ENCODE measurements at regions not wholly inside any gene's neighbourhood (a gene's known extent, or its start where the extent isn't known, plus 50 kb on each side); places are given as distances from the start of the nearest gene placed in this dataset.

GRCh38 chr6:97882755-97883154, 599.7 kb upstream of the MMS22L start:
- no peak for TF ChIP-seq ZNF274 (IDR thresholded peaks at IDR 0.05; ENCODE audit: low read depth, low read length)
- no peak for TF ChIP-seq YY1 (IDR thresholded peaks at IDR 0.05; ENCODE audit: insufficient read depth, insufficient read length)
- TF ChIP-seq SUZ12 (IDR thresholded peaks at IDR 0.05; ENCODE audit: extremely low read depth, insufficient read depth, insufficient read length): no peak
- Histone ChIP-seq H3K27me3 (ENCODE audit: insufficient read depth, insufficient read length) (no peaks in the 10 kb centered on the region), H3K4me1 (ENCODE audit: insufficient read depth, insufficient read length) (no peaks in the 10 kb centered on the region), H3K9ac (ENCODE audit: insufficient read length, low read depth) (no peak overlapping the region), H3K36me3 (ENCODE audit: insufficient read depth, insufficient read length, low read length) (no peaks in the 10 kb centered on the region), H3K9me3 (ENCODE audit: insufficient read depth, low read length) (no peaks in the 10 kb centered on the region), H3K4me3 (ENCODE audit: insufficient read length, low read depth) (no peak overlapping the region)
- DNase-seq (ENCODE audit: low read depth, low spot score): no peak

GRCh38 chr6:97885325-97885724, 602.3 kb upstream of the MMS22L start:
- H3K9me3 ChIP-seq (ENCODE audit: insufficient read depth, low read length): no peaks in the 10 kb centered on the region
- no peaks in the 10 kb centered on the region for H3K4me1 ChIP-seq (ENCODE audit: insufficient read depth, insufficient read length)
- TF ChIP-seq SUZ12 (IDR thresholded peaks at IDR 0.05; ENCODE audit: extremely low read depth, insufficient read depth, insufficient read length) (no peak), ZNF274 (IDR thresholded peaks at IDR 0.05; ENCODE audit: low read depth, low read length) (no peak), YY1 (IDR thresholded peaks at IDR 0.05; ENCODE audit: insufficient read depth, insufficient read length) (no peak)
- H3K36me3 ChIP-seq (ENCODE audit: insufficient read depth, insufficient read length, low read length): no peaks in the 10 kb centered on the region
- H3K4me3 ChIP-seq (ENCODE audit: insufficient read length, low read depth): no peak overlapping the region
- no peak for DNase-seq (ENCODE audit: low read depth, low spot score)
- no peaks in the 10 kb centered on the region for H3K27me3 ChIP-seq (ENCODE audit: insufficient read depth, insufficient read length)
- H3K9ac ChIP-seq (ENCODE audit: insufficient read length, low read depth): no peak overlapping the region

GRCh38 chr6:97885828-97886227, 602.8 kb upstream of the MMS22L start:
- H3K9me3 ChIP-seq (ENCODE audit: insufficient read depth, low read length): no peaks in the 10 kb centered on the region
- no peak for DNase-seq (ENCODE audit: low read depth, low spot score)
- no peak overlapping the region for H3K4me3 ChIP-seq (ENCODE audit: insufficient read length, low read depth)
- no peak overlapping the region for H3K9ac ChIP-seq (ENCODE audit: insufficient read length, low read depth)
- no peaks in the 10 kb centered on the region for H3K4me1 ChIP-seq (ENCODE audit: insufficient read depth, insufficient read length)
- H3K27me3 ChIP-seq (ENCODE audit: insufficient read depth, insufficient read length): no peaks in the 10 kb centered on the region
- TF ChIP-seq SUZ12 (IDR thresholded peaks at IDR 0.05; ENCODE audit: extremely low read depth, insufficient read depth, insufficient read length) (no peak), YY1 (IDR thresholded peaks at IDR 0.05; ENCODE audit: insufficient read depth, insufficient read length) (no peak), ZNF274 (IDR thresholded peaks at IDR 0.05; ENCODE audit: low read depth, low read length) (no peak)
- no peaks in the 10 kb centered on the region for H3K36me3 ChIP-seq (ENCODE audit: insufficient read depth, insufficient read length, low read length)

GRCh38 chr6:97901531-97901930, 618.5 kb upstream of the MMS22L start:
- Histone ChIP-seq H3K27me3 (ENCODE audit: insufficient read depth, insufficient read length) (no peaks in the 10 kb centered on the region), H3K9me3 (ENCODE audit: insufficient read depth, low read length) (no peaks in the 10 kb centered on the region), H3K4me3 (ENCODE audit: insufficient read length, low read depth) (no peak overlapping the region), H3K4me1 (ENCODE audit: insufficient read depth, insufficient read length) (no peaks in the 10 kb centered on the region), H3K36me3 (ENCODE audit: insufficient read depth, insufficient read length, low read length) (no peaks in the 10 kb centered on the region), H3K9ac (ENCODE audit: insufficient read length, low read depth) (no peak overlapping the region)
- TF ChIP-seq ZNF274 (IDR thresholded peaks at IDR 0.05; ENCODE audit: low read depth, low read length): no peak
- no peak for TF ChIP-seq YY1 (IDR thresholded peaks at IDR 0.05; ENCODE audit: insufficient read depth, insufficient read length)
- TF ChIP-seq SUZ12 (IDR thresholded peaks at IDR 0.05; ENCODE audit: extremely low read depth, insufficient read depth, insufficient read length): no peak
- DNase-seq (ENCODE audit: low read depth, low spot score): no peak

- DNase-seq (ENCODE audit: low read depth, low spot score): no peak
- Histone ChIP-seq H3K9me3 (ENCODE audit: insufficient read depth, low read length) (no peaks in the 10 kb centered on the region), H3K4me1 (ENCODE audit: insufficient read depth, insufficient read length) (no peaks in the 10 kb centered on the region), H3K27me3 (ENCODE audit: insufficient read depth, insufficient read length) (no peaks in the 10 kb centered on the region), H3K36me3 (ENCODE audit: insufficient read depth, insufficient read length, low read length) (no peaks in the 10 kb centered on the region), H3K9ac (ENCODE audit: insufficient read length, low read depth) (no peak overlapping the region), H3K4me3 (ENCODE audit: insufficient read length, low read depth) (no peak overlapping the region)
- no peak for TF ChIP-seq SUZ12 (IDR thresholded peaks at IDR 0.05; ENCODE audit: extremely low read depth, insufficient read depth, insufficient read length)
- no peak for TF ChIP-seq ZNF274 (IDR thresholded peaks at IDR 0.05; ENCODE audit: low read depth, low read length)
- no peak for TF ChIP-seq YY1 (IDR thresholded peaks at IDR 0.05; ENCODE audit: insufficient read depth, insufficient read length)
Observed at GRCh38 chr6:97909380-97909779, 626.4 kb upstream of the MMS22L start.

- H3K27me3 ChIP-seq (ENCODE audit: insufficient read depth, insufficient read length): no peaks in the 10 kb centered on the region
- H3K9me3 ChIP-seq (ENCODE audit: insufficient read depth, low read length): no peaks in the 10 kb centered on the region
- DNase-seq (ENCODE audit: low read depth, low spot score): no peak
- no peak overlapping the region for H3K4me3 ChIP-seq (ENCODE audit: insufficient read length, low read depth)
- no peak overlapping the region for H3K9ac ChIP-seq (ENCODE audit: insufficient read length, low read depth)
- H3K36me3 ChIP-seq (ENCODE audit: insufficient read depth, insufficient read length, low read length): no peaks in the 10 kb centered on the region
- H3K4me1 ChIP-seq (ENCODE audit: insufficient read depth, insufficient read length): no peaks in the 10 kb centered on the region
- TF ChIP-seq SUZ12 (IDR thresholded peaks at IDR 0.05; ENCODE audit: extremely low read depth, insufficient read depth, insufficient read length): no peak
- TF ChIP-seq ZNF274 (IDR thresholded peaks at IDR 0.05; ENCODE audit: low read depth, low read length): no peak
Observed at GRCh38 chr6:97913721-97914120, 630.7 kb upstream of the MMS22L start.

- Histone ChIP-seq H3K9ac (ENCODE audit: insufficient read length, low read depth) (no peak overlapping the region), H3K9me3 (ENCODE audit: insufficient read depth, low read length) (no peaks in the 10 kb centered on the region), H3K4me3 (ENCODE audit: insufficient read length, low read depth) (no peak overlapping the region), H3K27me3 (ENCODE audit: insufficient read depth, insufficient read length) (no peaks in the 10 kb centered on the region), H3K36me3 (ENCODE audit: insufficient read depth, insufficient read length, low read length) (no peaks in the 10 kb centered on the region), H3K4me1 (ENCODE audit: insufficient read depth, insufficient read length) (no peaks in the 10 kb centered on the region)
- TF ChIP-seq YY1 (IDR thresholded peaks at IDR 0.05; ENCODE audit: insufficient read depth, insufficient read length): no peak
- no peak for DNase-seq (ENCODE audit: low read depth, low spot score)
Observed at GRCh38 chr6:97914912-97915311, 631.9 kb upstream of the MMS22L start.

- no peaks in the 10 kb centered on the region for H3K36me3 ChIP-seq (ENCODE audit: insufficient read depth, insufficient read length, low read length)
- DNase-seq (ENCODE audit: low read depth, low spot score): no peak
- H3K4me1 ChIP-seq (ENCODE audit: insufficient read depth, insufficient read length): no peaks in the 10 kb centered on the region
- TF ChIP-seq YY1 (IDR thresholded peaks at IDR 0.05; ENCODE audit: insufficient read depth, insufficient read length) (no peak), SUZ12 (IDR thresholded peaks at IDR 0.05; ENCODE audit: extremely low read depth, insufficient read depth, insufficient read length) (no peak), ZNF274 (IDR thresholded peaks at IDR 0.05; ENCODE audit: low read depth, low read length) (no peak)
- H3K27me3 ChIP-seq (ENCODE audit: insufficient read depth, insufficient read length): no peaks in the 10 kb centered on the region
- H3K9ac ChIP-seq (ENCODE audit: insufficient read length, low read depth): no peak overlapping the region
- no peak overlapping the region for H3K4me3 ChIP-seq (ENCODE audit: insufficient read length, low read depth)
- H3K9me3 ChIP-seq (ENCODE audit: insufficient read depth, low read length): no peaks in the 10 kb centered on the region
Observed at GRCh38 chr6:97915537-97915936, 632.5 kb upstream of the MMS22L start.
